ENCODE measurements at regions not wholly inside any gene's neighbourhood (a gene's known extent, or its start where the extent isn't known, plus 50 kb on each side); places are given as distances from the start of the nearest gene placed in this dataset.

DNA sequence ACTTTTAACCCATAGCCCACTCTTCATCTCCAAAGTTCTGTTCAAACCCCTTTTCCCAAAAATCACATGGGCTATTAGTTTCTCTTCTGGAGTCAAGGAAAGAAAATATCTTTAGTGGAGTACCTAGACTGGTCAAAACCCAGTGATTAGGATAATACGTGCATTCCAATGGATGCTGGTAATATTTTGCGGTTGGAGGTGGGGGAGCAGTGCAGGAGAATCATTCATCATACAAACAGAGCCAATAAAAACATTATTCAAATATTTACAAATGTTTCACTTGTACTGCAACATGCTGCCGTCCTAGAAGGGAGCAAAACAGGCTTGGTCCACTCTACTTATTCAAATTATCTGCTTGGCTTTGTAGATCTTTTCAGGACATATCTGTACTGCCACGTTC, 57.2 kb upstream of the RAB9B start (continued):
- TF ChIP-seq, protein P1, sequence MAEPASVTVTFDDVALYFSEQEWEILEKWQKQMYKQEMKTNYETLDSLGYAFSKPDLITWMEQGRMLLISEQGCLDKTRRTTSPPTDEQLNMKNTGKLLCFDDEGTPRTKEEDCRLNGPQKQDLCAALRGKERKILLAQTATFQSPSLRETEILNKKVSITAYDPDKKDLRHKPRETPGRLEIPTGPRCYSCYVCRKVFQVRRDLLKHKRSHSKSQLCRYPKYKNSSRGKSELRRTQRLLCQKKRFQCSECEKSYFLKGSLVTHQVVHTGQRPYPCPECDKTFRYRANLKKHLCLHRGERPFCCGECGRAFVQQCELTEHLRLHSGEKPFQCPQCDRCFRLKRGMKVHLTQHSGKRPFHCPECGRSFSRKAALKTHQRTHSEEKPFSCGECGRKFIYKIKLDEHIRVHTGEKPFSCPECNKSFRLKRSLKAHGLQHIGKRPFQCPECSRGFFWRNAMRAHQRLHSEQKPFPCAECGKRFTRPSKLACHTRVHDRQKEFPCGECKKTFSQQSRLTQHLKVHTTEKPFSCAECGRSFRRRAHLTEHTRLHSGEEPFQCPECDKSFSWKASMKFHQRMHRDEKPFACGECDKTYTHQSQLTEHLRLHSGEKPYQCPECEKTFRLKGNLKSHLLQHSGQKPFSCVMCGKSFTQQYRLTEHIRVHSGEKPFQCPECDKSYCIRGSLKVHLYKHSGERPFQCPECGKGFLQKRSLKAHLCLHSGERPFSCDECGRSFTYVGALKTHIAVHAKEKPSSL (CRISPR knock-in tag; conservative IDR thresholded peaks at IDR 0.05): no peak
- TF ChIP-seq ZBTB21 (CRISPR knock-in tag; IDR thresholded peaks at IDR 0.05; ENCODE audit: borderline replicate concordance): no peak
- no peak for TF ChIP-seq ZNF138 (CRISPR knock-in tag; conservative IDR thresholded peaks at IDR 0.05)

DNA sequence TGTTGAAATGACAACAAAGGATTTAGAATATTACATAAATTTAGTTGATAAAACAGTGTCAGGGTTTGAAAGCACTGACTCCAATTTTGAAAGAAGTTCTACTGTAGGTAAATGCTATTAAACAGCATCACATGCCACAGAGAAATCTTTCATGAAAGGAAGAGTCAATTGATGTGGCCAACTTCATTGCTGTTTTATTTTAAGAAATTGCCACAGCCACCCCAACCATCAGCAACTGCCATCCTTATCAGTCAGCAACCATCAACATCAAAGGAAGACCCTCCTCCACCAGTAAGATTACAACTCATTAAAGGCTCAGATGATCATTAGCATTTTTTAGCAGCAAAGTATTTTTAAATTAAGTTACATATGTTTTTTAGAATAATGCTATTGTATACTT, 54.6 kb upstream of the RAB9B start:
- no peak for DNase-seq (ENCODE audit: low spot score)

DNA sequence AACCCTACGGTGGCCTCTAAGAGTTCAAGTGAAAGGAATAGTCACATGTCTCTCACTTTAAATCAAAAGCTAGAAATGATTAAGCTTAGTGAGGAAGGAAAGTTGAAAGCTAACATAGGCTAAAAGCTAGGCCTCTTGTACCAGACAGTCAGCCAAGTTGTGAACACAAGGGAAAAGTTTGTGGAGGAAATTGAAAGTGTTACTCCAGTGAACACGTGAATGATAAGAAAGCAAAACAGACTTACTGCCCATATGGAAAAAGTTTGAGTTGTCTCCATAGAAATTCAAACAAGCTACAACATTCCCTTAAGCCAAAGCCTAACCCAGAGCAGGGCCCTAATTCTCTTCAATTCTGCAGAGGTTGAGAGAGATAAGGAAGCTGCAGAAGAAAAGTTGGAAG, 51.5 kb upstream of the RAB9B start:
- Mint-ChIP-seq H3K27me3 (ENCODE audit: low read depth) (peaks cover 8% of the 10 kb centered on the region), H3K4me3 (no peak overlapping the region), H3K4me1 (no peaks in the 10 kb centered on the region), H3K27ac (no peak overlapping the region), H3K36me3 (no peaks in the 10 kb centered on the region), H3K9me3 (no peaks in the 10 kb centered on the region)
- ChIA-PET POLR2A (no interaction called here), CTCF (no interaction called here)
- ATAC-seq (no peak), DNase-seq (ENCODE audit: low spot score) (no peak)
- TF ChIP-seq, protein P2, sequence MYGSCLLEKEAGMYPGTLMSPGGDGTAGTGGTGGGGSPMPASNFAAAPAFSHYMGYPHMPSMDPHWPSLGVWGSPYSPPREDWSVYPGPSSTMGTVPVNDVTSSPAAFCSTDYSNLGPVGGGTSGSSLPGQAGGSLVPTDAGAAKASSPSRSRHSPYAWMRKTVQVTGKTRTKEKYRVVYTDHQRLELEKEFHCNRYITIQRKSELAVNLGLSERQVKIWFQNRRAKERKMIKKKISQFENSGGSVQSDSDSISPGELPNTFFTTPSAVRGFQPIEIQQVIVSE (CRISPR knock-in tag; IDR thresholded peaks at IDR 0.05; ENCODE audit: borderline replicate concordance): no peak
- TF ChIP-seq, protein P1 (CRISPR knock-in tag; conservative IDR thresholded peaks at IDR 0.05): no peak
- TF ChIP-seq, protein P3, sequence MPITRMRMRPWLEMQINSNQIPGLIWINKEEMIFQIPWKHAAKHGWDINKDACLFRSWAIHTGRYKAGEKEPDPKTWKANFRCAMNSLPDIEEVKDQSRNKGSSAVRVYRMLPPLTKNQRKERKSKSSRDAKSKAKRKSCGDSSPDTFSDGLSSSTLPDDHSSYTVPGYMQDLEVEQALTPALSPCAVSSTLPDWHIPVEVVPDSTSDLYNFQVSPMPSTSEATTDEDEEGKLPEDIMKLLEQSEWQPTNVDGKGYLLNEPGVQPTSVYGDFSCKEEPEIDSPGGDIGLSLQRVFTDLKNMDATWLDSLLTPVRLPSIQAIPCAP (CRISPR knock-in tag; IDR thresholded peaks at IDR 0.05): no peak
- TF ChIP-seq KAT7 (CRISPR knock-in tag; IDR thresholded peaks at IDR 0.05; ENCODE audit: borderline replicate concordance): no peak
- no peak for TF ChIP-seq ZNF232 (CRISPR knock-in tag; IDR thresholded peaks at IDR 0.05)
- no peak for TF ChIP-seq GTF2I (CRISPR knock-in tag; conservative IDR thresholded peaks at IDR 0.05)
- TF ChIP-seq, protein P4, sequence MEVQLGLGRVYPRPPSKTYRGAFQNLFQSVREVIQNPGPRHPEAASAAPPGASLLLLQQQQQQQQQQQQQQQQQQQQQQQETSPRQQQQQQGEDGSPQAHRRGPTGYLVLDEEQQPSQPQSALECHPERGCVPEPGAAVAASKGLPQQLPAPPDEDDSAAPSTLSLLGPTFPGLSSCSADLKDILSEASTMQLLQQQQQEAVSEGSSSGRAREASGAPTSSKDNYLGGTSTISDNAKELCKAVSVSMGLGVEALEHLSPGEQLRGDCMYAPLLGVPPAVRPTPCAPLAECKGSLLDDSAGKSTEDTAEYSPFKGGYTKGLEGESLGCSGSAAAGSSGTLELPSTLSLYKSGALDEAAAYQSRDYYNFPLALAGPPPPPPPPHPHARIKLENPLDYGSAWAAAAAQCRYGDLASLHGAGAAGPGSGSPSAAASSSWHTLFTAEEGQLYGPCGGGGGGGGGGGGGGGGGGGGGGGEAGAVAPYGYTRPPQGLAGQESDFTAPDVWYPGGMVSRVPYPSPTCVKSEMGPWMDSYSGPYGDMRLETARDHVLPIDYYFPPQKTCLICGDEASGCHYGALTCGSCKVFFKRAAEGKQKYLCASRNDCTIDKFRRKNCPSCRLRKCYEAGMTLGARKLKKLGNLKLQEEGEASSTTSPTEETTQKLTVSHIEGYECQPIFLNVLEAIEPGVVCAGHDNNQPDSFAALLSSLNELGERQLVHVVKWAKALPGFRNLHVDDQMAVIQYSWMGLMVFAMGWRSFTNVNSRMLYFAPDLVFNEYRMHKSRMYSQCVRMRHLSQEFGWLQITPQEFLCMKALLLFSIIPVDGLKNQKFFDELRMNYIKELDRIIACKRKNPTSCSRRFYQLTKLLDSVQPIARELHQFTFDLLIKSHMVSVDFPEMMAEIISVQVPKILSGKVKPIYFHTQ (CRISPR knock-in tag; IDR thresholded peaks at IDR 0.05): no peak
- TF ChIP-seq NFATC4 (CRISPR knock-in tag; IDR thresholded peaks at IDR 0.05): no peak
- no peak for TF ChIP-seq SP1 (CRISPR knock-in tag; conservative IDR thresholded peaks at IDR 0.05)

More for the DNA sequence above, 54.6 kb upstream of the RAB9B start:
- ChIA-PET POLR2A (no interaction called here), CTCF (no interaction called here)
- TF ChIP-seq, protein P4 (CRISPR knock-in tag; IDR thresholded peaks at IDR 0.05): no peak
- TF ChIP-seq, protein P5, sequence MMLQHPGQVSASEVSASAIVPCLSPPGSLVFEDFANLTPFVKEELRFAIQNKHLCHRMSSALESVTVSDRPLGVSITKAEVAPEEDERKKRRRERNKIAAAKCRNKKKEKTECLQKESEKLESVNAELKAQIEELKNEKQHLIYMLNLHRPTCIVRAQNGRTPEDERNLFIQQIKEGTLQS (CRISPR knock-in tag; conservative IDR thresholded peaks at IDR 0.05): no peak
- no peak for TF ChIP-seq EMX1 (CRISPR knock-in tag; IDR thresholded peaks at IDR 0.05)
- TF ChIP-seq ZNF317 (CRISPR knock-in tag; IDR thresholded peaks at IDR 0.05; ENCODE audit: borderline replicate concordance, low read depth): no peak
- Mint-ChIP-seq H3K9me3 (peaks cover 4% of the 10 kb centered on the region; the same call in 1 of the 2 replicates), H3K27me3 (ENCODE audit: low read depth) (peaks cover 11% of the 10 kb centered on the region), H3K36me3 (no peaks in the 10 kb centered on the region), H3K4me1 (no peaks in the 10 kb centered on the region), H3K4me3 (no peak overlapping the region), H3K27ac (no peak overlapping the region)
- ATAC-seq: no peak
